Stimulated activated CD4-positive, alpha-beta T cell treated with anti-CD3 and anti-CD28 coated beads, Interleukin-1b, Interleukin-23, amount 100 ng/mL, for 24 hours (primary cell): ENCODE measurements at regions not wholly inside any gene's neighbourhood (a gene's known extent, or its start where the extent isn't known, plus 50 kb on each side); places are given as distances from the start of the nearest gene placed in this dataset.
"Not testable (repeated sequence)": the region's sequence is repeated elsewhere in the genome, so short reads cannot be mapped to it uniquely, and the experiment has no call there.

Experiments
- DNase-seq, 4 experiments: peaks; one replicate each; pipeline ENCODE4 v3.0.0-alpha.2; 2020; ENCODE audit warnings: low read depth in 4 of 4, low spot score in 1 of 4

DNA sequence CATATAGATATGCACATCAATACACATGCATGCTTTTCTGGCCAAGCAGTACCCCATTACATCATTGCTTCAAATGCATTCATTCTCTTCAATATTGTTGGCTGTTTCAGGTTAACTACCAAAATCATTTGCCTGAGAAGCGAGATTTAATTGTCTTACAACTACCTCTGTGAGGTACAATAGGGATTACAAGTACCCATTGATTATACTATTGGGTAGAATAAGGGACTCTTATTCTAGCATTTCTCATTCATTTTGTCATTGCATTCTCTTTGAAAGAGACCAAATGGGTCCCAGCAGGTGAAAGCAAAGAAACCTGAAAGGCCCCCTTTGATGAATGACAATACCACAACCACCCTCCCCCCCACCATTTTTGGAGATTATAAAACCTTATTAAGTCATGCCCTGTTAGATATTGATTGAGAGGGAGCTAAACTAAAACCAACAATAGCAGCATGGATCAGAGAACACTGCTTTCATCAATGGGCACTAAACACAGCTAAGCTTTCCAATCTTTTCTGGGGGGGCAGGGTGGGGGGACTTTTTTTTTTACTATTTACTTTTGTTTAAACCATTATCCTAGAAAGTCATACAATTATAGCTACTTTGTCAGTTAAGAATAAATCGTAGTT lies 375.0 kb upstream of the CCNH start:
- DNase-seq, result no peak

DNA sequence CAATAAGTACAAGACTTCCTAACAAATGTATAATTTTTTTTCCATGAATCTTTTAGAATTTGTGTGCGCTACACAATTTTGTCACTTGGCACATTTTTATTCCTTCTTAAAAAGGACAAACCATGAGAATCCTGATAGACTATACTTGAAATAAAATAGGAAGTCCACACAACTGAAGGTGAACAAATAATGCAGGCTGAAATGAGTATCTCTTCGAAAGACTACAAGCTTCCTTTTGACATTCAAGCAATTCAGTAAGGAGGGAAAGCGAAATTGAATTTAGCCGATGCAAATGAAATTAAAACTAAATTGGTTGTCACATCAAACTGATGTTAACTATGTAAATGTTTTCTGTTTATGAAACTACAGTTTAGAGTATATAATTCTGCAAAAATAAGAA lies 374.4 kb upstream of the CCNH start:
- DNase-seq, result no peak

DNA sequence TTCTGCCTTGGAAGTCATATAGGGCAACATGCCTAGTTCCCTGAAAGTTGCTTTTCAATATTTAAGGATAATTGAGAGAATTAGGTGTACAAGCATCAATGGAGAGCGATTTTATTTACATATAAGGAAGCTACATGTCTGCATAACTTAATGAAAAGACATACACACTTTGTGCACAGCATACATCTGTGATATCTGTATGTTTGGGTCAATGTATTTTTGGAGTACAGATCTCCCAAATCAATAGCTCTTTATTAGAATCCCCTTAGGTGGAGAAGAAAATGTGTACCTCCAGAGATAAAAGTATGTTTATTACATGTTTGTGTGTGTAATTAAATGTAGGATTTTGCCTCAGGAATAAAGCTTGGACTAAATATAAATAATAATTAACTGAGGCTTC lies 373.7 kb upstream of the CCNH start:
- no peak for DNase-seq

DNA sequence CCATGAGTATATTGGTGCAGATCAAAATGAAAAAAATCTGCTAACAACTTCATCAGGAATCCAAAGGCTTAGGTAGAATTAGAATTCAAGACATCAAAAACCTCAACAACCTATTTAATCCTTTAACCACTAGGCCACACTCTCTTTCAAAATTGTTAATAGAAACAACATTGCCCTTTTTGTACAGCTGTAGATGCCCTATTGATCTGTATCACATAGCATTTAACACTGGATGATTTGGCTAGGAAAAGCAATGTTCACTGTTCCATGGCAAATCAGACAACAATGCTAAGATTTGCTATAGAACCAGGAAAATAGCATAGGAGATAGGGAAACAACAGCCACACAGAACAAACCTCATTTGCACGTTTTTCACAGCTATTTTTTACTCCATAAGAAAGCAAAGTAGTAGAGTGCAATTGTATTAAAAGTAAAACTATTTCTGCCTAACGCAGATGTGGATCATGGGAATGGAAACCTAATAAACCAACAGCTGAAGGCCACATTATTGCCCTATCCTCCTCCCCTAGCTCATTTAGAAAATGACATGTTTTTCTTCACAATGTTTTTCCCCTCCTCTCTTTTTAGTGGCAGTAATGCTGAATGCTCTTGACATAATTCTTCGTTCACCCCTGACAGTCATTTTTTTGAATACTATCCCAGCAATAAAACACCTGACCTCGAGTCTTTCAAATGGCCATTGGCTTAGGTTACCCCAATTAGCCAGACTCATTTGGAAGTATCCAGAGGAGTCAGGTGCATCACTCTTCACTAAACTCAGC lies 373.0 kb upstream of the CCNH start:
- DNase-seq, result no peak

DNA sequence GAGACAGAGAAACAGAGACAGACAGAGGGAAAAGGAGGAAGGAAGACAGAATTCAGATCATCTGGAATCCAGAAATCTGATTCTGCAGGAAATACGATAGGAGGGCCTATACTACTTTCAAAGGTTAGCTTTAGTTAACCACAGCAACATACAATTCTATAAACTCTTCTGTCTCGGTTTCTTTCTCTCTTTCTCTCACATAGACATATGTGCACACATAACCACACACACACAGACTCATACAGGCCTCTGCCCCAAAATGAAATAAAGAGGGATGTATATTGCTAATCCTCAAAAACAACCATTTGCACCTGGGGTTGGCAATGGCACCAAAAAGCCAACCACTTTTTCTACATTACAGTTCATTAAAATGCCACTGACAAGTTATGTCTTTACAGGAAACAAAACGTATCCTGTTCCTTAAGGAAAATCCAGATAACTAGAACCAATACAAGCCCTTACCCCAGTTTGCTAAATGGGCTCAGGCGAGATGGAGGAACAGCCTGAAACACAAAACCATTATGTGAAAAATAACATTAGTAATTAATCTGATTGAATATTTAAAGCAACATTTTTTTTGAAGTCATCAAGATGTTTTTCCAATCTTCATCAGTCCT lies 372.3 kb upstream of the CCNH start:
- no peak for DNase-seq

DNA sequence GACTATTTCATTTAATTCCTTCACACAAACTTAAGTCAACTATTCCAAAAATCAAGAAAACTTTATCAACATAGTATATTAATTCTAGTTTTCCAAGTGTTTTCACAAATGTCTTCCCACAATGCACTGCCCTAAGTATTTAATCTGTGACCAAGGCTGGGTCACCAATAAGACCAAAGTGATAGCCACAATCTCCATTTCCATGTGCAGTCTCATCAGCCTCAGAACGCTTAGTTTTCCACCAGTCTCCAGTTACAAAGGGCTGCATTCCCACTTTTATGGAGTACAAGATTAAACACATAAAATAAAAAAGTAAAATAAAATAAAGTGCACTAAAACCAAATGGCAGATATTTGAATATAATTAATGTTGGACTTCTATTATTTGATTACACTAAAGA lies 371.6 kb upstream of the CCNH start:
- no peak for DNase-seq

DNA sequence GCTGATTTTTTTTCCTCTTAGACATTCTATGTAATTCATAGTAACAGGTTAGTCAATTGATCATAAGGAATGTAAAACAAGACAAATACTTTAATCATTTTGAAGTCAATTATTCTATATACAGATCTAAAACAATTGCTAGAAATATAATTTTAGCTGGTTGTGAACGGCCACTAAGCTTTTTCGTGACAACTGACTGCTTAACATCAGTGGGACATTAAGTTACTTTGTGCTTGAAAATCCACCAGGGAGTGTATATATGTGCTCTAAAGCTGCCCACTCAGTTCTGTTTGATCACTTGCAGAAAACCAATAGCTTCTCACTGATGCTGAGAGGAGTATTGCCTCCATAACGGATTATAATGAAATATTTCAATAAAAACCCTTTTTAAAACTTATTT lies 370.2 kb upstream of the CCNH start:
- DNase-seq, result no peak

DNA sequence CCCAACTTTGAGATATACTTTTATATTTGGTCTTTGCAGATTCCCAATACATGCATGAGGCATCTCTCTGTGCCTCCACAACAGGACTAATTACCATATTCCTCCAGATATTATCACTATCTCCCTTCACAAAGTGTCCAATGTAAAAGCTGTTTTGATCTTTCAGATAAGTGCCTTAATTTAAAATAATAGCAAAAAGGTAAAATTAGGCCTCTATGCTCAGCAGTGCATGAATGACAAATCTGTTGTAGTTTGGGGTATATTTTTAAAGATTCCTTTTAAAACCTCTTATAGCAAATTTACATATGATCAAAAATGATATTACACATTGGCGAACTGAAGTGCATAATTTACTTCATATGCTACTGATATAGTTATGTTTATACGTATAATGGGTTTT lies 369.2 kb upstream of the CCNH start:
- no peak for DNase-seq

DNA sequence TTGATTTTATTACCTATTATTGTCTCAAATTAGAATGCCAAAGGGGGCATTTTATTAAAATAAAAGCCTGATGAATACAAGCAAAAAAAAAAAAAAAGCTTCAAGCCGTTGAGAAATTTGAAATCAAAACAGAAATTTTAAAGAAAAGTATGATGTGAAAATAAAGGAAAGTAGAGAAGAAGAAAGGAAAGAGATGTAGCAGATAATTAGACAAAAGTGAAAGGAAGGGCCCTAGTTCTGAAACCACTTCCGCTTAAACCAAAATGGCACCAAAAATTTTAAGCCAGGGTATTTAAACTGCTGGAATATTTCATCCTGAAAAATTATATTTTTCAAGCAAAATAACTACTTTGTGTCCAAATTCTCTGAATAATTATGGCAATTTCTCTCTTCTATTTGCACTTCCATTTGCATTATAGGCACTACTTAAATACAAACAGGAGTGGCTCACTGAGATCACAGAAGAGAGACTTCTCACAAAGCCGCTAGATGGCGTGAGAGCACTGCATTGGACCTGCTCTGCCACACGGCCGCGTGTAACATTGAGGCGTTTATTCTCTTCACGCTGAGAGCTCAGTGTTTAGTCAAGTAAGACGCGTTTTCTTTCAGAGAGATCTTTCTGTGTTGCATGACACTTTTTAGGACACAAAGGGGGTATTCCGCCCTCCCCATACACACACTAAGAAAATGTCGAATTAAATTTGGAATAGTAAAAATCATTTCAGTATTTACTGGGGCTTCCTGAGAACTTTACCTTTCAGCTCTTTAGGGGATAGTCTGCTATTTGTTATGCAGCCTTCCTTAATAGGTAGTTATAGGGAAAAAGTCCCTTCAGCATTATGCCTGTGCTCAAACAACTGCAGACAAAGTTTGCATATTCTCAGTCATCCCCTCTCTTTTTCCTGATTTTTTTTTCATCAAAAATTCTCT lies 368.4 kb upstream of the CCNH start:
- peak; percentile 51 to 64 (median 60) for DNase-seq

DNA sequence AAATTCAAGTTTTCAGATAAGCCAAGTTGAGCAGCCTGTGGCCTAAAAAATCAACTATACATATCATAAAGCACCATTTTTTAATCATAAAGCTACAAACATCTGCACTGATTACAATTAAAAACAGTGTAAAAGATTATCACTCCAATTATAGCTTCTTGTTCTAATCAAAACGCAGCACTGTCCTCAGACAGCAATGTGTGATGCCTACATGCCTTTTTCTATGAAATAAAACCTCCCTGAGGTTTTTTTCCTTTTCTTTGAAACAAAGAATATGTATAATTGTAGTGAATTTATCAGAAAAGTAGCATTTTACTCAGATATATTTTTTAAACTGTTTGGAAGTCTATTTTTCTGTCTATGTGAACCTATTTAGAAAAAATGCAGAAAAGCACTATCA lies 366.1 kb upstream of the CCNH start:
- DNase-seq, result no peak

DNA sequence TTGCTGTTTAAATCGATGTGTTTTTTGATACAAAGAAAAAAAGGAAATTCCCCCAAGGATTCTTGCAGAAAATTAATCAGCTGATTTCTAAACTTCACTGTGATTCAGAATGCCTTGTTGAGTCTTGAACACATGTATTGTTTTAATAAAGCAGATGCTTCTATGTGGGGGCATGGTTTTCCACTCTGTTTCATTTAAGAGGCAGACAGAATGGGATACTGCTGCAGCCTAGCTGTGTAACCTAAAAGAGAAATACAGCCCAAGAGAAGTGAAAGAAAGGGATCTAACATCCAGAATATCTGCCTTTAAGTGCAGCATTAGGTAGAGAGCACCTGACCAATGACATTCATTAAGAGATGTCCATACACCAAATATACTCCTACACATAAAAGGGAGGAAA lies 365.1 kb upstream of the CCNH start:
- no peak for DNase-seq

DNA sequence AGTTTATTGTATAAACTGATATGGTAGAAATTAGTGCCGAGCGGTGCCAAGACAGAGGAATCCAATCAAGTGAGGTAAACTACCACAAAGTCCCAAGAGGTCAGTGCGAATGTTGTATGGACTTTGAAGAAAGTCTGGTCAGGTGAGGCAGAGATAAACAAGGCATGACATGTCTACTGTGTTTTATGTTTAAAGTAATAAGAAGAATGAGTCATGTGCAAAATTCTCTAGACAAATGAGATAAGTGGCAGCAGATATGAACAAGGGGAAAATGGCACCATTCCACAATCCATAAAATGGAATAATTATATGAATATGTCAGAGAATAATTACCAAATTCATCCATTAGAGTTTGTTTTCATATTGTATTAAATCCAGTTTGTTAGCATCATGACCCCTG lies 364.1 kb upstream of the CCNH start:
- DNase-seq, result no peak

DNA sequence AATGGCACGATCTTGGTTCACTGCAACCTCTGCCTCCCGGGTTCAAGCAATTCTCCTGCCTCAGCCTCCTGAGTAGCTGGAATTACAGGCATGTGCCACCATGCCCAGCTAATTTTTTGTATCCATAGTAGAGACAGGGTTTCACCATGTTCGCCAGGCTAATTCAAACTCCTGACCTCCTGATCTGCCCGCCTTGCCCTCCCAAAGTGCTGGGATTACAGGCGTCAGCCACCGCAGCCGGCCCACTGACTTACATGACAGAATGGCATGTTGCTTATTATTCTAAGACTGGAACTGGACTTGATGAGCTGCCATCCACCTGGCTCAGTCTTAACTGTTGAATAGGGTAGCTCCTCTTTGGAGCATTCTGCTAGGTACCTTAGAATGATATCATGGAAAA lies 363.6 kb upstream of the CCNH start:
- not testable (repeated sequence) for DNase-seq

DNA sequence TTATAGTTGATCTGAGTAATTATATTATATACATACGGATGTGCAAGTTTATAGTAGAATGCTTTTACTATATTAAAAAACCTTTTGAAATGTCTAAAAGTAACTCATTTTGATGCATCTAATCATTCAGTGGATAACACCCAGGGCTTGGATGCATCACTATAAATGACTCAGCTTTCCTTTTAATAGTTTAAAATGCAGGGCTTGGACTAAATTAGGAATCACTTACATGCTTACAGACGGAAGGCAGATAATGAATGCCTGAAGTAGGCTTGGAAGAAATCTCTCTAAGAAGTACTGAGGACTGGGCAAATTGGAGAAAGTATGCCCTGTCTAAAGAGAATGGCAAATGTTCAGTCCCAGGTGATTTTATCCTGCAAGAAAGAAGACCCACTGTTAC lies 362.5 kb upstream of the CCNH start:
- no peak for DNase-seq

DNA sequence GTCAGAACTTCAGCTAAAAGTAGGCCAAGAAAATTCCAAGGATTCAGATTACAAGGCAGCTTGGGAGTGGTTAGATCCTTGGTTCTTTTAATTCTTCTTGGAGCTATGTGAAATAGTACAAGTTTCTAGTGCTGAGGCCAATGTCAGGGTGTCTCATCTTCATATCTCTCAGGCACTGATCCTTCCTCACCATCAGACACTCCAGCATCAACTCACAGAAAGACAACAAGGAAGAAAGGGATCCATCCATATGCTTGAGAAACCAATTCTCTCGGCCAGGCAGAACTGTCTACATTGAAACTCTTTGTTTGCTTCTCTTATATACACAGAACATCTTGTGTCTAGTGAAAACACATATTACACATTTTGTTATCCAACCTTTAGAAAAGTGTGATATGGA lies 362.1 kb upstream of the CCNH start:
- no peak for DNase-seq

DNA sequence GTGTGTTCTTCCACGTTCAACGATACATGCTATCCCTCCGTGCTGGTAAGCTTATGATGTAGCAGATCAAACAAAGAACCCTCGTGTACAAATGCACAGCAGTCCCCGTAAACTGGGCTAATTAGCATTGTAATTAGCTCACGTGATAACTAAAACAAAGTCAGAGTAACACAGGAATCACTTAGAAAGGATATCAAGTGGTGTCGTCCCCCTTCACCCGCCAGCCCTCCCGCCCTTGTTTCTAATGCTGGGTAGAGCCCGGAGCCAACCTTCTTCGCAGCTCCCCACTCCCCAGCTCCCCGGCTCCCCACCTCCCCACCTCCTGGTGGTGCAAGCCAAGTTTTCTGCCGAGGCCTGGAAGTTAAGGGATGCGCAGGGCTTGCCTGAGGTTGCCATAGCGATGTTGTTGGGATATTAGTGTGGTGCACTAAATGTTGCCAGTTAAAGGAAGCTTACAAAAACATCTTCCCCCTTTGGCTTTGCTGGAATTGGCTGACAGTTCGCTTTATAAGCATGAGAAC lies 357.9 kb upstream of the CCNH start:
- DNase-seq, result no peak

DNA sequence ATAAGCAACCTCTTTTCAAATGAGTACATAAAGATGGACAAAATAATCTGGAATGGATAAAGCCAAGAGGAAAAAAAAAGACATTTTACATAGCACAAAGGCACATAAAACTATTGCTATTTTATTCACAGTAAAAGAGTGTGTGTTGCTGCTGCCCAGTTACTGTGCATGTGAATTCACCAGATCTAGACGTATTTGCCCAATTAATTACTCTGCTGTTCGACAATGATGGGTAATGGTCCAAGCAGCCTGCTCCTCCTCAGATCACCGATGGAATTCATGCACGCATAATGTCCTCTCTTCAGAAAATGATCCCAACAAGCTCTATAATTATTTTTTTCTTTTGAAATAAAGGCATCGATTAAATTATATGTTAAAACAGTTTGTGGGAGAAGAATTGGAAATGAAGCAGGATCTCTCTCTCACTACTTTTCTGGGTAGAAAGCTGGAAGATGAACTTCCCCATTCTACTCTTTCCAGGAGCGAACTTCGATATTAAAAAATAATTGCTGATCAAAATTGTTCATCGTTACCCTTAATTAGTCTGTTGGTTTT lies 357.4 kb upstream of the CCNH start:
- no peak for DNase-seq

DNA sequence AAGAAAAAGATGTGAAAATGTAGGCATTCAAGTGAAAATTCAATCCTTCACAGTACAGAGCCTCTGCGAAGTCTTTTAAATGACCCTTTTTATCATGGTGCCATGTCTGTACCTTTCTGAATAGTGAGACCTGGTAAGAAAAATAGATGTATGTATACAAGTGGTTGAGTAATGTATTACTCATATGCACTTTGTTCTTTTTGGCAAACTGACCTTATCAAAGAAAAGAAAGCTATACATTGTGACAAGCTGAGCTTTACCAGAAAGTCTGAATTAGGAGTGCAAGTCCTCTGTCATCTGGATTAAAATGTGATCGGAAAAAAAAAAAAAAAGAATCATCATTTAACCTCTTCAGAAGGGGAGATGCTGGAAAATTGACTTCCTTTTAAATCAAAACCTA lies 356.4 kb upstream of the CCNH start:
- DNase-seq, result no peak

DNA sequence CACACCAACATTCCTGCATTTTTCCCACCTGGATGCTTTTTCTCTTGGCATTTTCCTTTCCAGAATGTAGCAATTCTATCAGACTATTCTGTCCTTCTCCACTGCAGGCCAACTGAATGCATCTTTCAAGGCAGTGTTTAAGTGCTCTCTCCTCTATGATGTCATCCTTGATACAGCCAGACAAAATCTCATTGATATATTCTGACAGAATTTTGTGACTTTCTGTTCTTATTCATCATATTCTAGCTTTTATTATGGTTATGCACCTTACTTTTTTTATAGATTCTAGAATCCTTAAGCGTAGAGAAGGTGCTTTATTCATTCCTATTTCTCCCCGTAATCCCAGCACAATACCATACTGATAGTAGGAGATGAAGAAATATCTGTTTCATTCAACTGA lies 355.5 kb upstream of the CCNH start:
- no peak for DNase-seq

DNA sequence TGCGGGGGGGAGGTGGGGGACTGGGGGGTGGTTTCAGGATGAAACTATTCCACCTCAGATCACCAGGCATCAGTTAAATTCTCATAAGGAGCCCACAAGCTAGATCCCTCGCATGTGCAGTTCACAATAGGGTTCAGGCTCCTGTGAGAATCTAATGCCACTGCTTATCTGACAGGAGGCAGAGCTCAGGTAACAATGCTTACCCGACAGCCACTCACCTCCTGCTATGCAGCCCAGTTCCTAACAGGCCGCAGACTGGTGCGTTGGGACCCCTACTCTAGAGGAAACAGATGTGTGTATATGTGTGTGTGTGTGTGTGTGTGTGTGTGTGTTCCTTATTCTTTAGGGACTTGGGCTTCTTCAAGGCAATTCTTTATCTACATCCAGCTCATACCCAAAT lies 352.3 kb upstream of the CCNH start:
- DNase-seq, result no peak

DNA sequence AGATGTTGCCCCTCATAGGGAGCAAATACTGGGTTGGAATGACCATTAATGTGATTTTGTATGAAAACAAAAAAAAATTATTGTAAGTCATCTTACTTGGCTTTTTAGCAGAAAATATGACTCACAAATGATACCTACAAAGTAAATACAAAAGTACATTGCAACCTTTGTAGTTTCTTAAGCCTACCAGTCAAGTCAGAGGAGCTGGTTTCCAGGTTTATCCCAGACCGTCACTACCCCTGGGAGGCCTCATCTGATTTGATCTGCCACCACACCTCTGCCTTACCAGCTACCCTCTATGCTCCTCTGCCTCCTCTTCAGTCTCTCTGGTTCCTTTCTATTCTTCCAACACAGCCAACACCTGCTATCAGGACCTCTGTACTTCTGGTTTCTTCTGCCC lies 349.9 kb upstream of the CCNH start:
- no peak for DNase-seq
